ENCODE measurements at regions not wholly inside any gene's neighbourhood (a gene's known extent, or its start where the extent isn't known, plus 50 kb on each side); places are given as distances from the start of the nearest gene placed in this dataset.

DNA sequence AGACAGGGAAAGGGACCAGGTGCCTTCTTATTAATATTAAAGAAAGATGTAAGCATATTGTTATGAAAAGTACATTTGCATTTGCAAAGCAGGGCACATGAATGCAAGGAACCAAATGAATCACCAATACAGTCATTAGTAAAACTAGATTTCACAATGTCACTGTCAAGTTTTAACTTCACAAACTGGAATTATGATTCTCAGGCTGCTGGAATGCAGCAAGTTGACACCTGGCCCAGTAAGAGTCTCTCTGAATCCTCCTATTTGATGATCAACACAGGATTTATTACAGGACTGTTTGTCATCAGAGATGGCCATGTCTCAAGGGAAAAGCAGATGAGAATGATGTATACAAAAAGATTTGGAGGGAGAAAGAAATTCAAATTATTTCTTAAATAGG lies 72.9 kb upstream of the STK39 start:
- H4K20me1 ChIP-seq (ENCODE audit: insufficient read depth, low read length), result no peaks in the 10 kb centered on the region
- H3K36me3 ChIP-seq (ENCODE audit: insufficient read depth, low read length), result no peaks in the 10 kb centered on the region
- H3K27me3 ChIP-seq (ENCODE audit: insufficient read depth, low read length, poor library complexity), result no peaks in the 10 kb centered on the region
- H3K9ac ChIP-seq (ENCODE audit: low read depth, low read length), result no peak overlapping the region
- no peaks in the 10 kb centered on the region for H3K4me1 ChIP-seq (ENCODE audit: insufficient read depth, low read length)
- no peak overlapping the region for H2AFZ ChIP-seq (ENCODE audit: low read depth, low read length)
- H3K4me3 ChIP-seq (ENCODE audit: low read depth in 1 of 2, low read length in 2 of 2), result no peak overlapping the region
- ATAC-seq (ENCODE audit: insufficient read depth, low read depth), result no peak
- H3K27ac ChIP-seq (ENCODE audit: low read length), result no peak overlapping the region
- no peak for DNase-seq
- TF ChIP-seq, protein P1, sequence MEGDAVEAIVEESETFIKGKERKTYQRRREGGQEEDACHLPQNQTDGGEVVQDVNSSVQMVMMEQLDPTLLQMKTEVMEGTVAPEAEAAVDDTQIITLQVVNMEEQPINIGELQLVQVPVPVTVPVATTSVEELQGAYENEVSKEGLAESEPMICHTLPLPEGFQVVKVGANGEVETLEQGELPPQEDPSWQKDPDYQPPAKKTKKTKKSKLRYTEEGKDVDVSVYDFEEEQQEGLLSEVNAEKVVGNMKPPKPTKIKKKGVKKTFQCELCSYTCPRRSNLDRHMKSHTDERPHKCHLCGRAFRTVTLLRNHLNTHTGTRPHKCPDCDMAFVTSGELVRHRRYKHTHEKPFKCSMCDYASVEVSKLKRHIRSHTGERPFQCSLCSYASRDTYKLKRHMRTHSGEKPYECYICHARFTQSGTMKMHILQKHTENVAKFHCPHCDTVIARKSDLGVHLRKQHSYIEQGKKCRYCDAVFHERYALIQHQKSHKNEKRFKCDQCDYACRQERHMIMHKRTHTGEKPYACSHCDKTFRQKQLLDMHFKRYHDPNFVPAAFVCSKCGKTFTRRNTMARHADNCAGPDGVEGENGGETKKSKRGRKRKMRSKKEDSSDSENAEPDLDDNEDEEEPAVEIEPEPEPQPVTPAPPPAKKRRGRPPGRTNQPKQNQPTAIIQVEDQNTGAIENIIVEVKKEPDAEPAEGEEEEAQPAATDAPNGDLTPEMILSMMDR (IDR thresholded peaks at IDR 0.05; ENCODE audit: borderline replicate concordance, extremely low read depth, low read length, poor library complexity, severe bottlenecking), result no peak
- TF ChIP-seq EZH2 (IDR thresholded peaks at IDR 0.05; ENCODE audit: borderline replicate concordance, low read depth, low read length, severe bottlenecking), result no peak
- H3K79me2 ChIP-seq (ENCODE audit: insufficient read depth, low read length), result no peaks in the 10 kb centered on the region
- H3K4me2 ChIP-seq (ENCODE audit: insufficient read depth, low read length), result no peak overlapping the region
- no peaks in the 10 kb centered on the region for H3K9me3 ChIP-seq (ENCODE audit: insufficient read depth, low read length, severe bottlenecking)

DNA sequence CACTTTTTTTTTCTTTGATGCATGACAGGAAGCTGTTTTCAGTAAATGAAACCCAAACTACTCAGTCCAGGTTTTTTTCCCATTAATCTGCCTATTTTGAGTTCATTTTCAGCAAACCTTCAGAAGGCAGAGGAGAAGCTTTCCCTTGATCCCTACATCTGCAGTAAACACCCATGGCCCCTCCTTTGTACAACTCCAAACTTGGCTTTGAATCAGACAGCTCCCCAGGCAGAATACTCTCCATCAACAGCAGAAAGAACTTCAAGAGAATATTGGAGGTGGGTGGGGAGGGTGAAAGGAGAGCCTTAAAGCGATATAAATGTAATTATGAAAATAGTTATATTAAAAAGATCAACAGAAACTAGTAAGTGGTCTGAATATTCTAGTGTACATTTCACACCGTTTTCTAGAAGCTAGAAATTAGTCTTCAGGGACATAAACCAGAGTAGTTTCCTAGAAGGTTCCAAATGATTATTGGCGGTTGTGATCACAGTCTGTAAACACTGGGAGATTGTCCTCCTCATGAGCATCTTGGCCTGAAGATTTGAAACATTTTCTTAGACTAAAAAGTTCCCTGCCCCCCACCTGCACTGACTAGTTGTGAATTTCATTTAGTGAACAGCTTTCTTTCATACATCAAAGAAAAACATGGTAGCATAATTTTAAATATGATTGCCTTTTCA lies 75.1 kb upstream of the STK39 start:
- no peaks in the 10 kb centered on the region for H3K4me1 ChIP-seq (ENCODE audit: insufficient read depth, low read length)
- no peak for TF ChIP-seq EZH2 (IDR thresholded peaks at IDR 0.05; ENCODE audit: borderline replicate concordance, low read depth, low read length, severe bottlenecking)
- TF ChIP-seq, protein P1 (IDR thresholded peaks at IDR 0.05; ENCODE audit: borderline replicate concordance, extremely low read depth, low read length, poor library complexity, severe bottlenecking), result no peak
- H3K4me3 ChIP-seq (ENCODE audit: low read depth in 1 of 2, low read length in 2 of 2), result no peak overlapping the region
- DNase-seq (no peak), ATAC-seq (ENCODE audit: insufficient read depth, low read depth) (no peak)
- H3K36me3 ChIP-seq (ENCODE audit: insufficient read depth, low read length), result no peaks in the 10 kb centered on the region
- no peak overlapping the region for H3K27ac ChIP-seq (ENCODE audit: low read length)
- H3K9me3 ChIP-seq (ENCODE audit: insufficient read depth, low read length, severe bottlenecking), result no peaks in the 10 kb centered on the region
- H3K4me2 ChIP-seq (ENCODE audit: insufficient read depth, low read length), result no peak overlapping the region
- H3K27me3 ChIP-seq (ENCODE audit: insufficient read depth, low read length, poor library complexity), result no peaks in the 10 kb centered on the region
- H3K9ac ChIP-seq (ENCODE audit: low read depth, low read length), result no peak overlapping the region
- no peak overlapping the region for H2AFZ ChIP-seq (ENCODE audit: low read depth, low read length)
- no peaks in the 10 kb centered on the region for H3K79me2 ChIP-seq (ENCODE audit: insufficient read depth, low read length)
- H4K20me1 ChIP-seq (ENCODE audit: insufficient read depth, low read length), result no peaks in the 10 kb centered on the region

DNA sequence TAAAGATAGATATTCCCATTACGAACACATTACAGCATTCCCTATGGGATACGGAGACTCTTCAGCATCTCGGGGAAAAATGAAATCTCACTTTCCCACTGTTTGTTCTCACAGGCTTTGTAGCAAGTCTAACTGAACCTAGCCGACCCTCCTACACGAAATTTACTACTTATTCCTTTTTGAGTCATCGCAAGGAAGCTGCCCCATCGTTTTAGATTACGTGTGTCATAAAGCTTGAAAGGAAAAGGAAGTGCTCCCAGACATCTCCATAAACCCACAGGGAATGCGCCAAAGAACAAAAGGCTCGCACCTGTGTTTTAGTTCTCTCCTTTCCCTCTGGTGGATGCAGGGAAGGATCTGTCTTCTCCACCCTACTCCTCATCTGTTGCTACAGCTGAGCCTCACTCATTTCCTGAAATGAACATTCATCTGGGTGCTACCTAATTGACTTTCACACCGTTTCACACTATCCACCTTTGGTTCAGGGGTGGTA lies 76.2 kb upstream of the STK39 start:
- ATAC-seq (ENCODE audit: insufficient read depth, low read depth), result no peak
- TF ChIP-seq EZH2 (IDR thresholded peaks at IDR 0.05; ENCODE audit: borderline replicate concordance, low read depth, low read length, severe bottlenecking), result no peak
- TF ChIP-seq, protein P1 (IDR thresholded peaks at IDR 0.05; ENCODE audit: borderline replicate concordance, extremely low read depth, low read length, poor library complexity, severe bottlenecking), result no peak
- Histone ChIP-seq H3K36me3 (ENCODE audit: insufficient read depth, low read length) (no peaks in the 10 kb centered on the region), H3K79me2 (ENCODE audit: insufficient read depth, low read length) (no peaks in the 10 kb centered on the region), H3K27me3 (ENCODE audit: insufficient read depth, low read length, poor library complexity) (no peaks in the 10 kb centered on the region), H3K9ac (ENCODE audit: low read depth, low read length) (no peak overlapping the region), H3K4me2 (ENCODE audit: insufficient read depth, low read length) (no peak overlapping the region), H2AFZ (ENCODE audit: low read depth, low read length) (no peak overlapping the region), H3K4me3 (ENCODE audit: low read depth in 1 of 2, low read length in 2 of 2) (no peak overlapping the region), H3K9me3 (ENCODE audit: insufficient read depth, low read length, severe bottlenecking) (no peaks in the 10 kb centered on the region), H4K20me1 (ENCODE audit: insufficient read depth, low read length) (no peaks in the 10 kb centered on the region), H3K27ac (ENCODE audit: low read length) (no peak overlapping the region), H3K4me1 (ENCODE audit: insufficient read depth, low read length) (no peaks in the 10 kb centered on the region)
- no peak for DNase-seq
